ENCODE measurements at regions not wholly inside any gene's neighbourhood (a gene's known extent, or its start where the extent isn't known, plus 50 kb on each side); places are given as distances from the start of the nearest gene placed in this dataset.

- no peaks in the 10 kb centered on the region for H3K4me1 Mint-ChIP-seq
- H3K27ac ChIP-seq (ENCODE audit: insufficient read depth, low read length, poor library complexity, severe bottlenecking) = no peak overlapping the region
Observed at GRCh38 chr6:126824226-126824625, 294.2 kb upstream of the RSPO3 start.

GRCh38 chr6:126824815-126825214 lies 293.7 kb upstream of the RSPO3 start:
- H3K27ac ChIP-seq (ENCODE audit: insufficient read depth, low read length, poor library complexity, severe bottlenecking) = no peak overlapping the region
- Mint-ChIP-seq H3K9me3 (no peaks in the 10 kb centered on the region), H3K36me3 (no peaks in the 10 kb centered on the region), H3K27me3 (no peaks in the 10 kb centered on the region), H3K27ac (no peak overlapping the region), H3K4me1 (no peaks in the 10 kb centered on the region), H3K4me3 (no peak overlapping the region)
- H3K9me3 ChIP-seq (ENCODE audit: control insufficient read depth in 2 of 2, low read length in 2 of 2) = no peaks in the 10 kb centered on the region
- no peaks in the 10 kb centered on the region for H3K27me3 ChIP-seq (ENCODE audit: control insufficient read depth, insufficient read depth, low read length)
- H3K4me1 ChIP-seq (ENCODE audit: control insufficient read depth, insufficient read depth, low read length, poor library complexity, severe bottlenecking) = no peaks in the 10 kb centered on the region
- DNase-seq (no peak), ATAC-seq (ENCODE audit: low read depth in 2 of 2) (no peak)
- H3K36me3 ChIP-seq (ENCODE audit: control insufficient read depth, insufficient read depth, low read length) = no peaks in the 10 kb centered on the region
- no peak overlapping the region for H3K4me3 ChIP-seq (ENCODE audit: low read depth, low read length)

More at GRCh38 chr6:126824226-126824625, 294.2 kb upstream of the RSPO3 start:
- H3K9me3 ChIP-seq (ENCODE audit: control insufficient read depth in 2 of 2, low read length in 2 of 2) = no peaks in the 10 kb centered on the region
- DNase-seq (no peak), ATAC-seq (ENCODE audit: low read depth in 2 of 2) (no peak)
- no peaks in the 10 kb centered on the region for H3K36me3 Mint-ChIP-seq
- H3K27ac Mint-ChIP-seq = no peak overlapping the region
- no peaks in the 10 kb centered on the region for H3K9me3 Mint-ChIP-seq
- no peaks in the 10 kb centered on the region for H3K27me3 ChIP-seq (ENCODE audit: control insufficient read depth, insufficient read depth, low read length)
- H3K4me1 ChIP-seq (ENCODE audit: control insufficient read depth, insufficient read depth, low read length, poor library complexity, severe bottlenecking) = no peaks in the 10 kb centered on the region
- H3K4me3 ChIP-seq (ENCODE audit: low read depth, low read length) = no peak overlapping the region
- H3K36me3 ChIP-seq (ENCODE audit: control insufficient read depth, insufficient read depth, low read length) = no peaks in the 10 kb centered on the region
- H3K27me3 Mint-ChIP-seq = no peaks in the 10 kb centered on the region
- H3K4me3 Mint-ChIP-seq = no peak overlapping the region

- Histone ChIP-seq H3K27me3 (ENCODE audit: control insufficient read depth, insufficient read depth, low read length) (no peaks in the 10 kb centered on the region), H3K9me3 (ENCODE audit: control insufficient read depth in 2 of 2, low read length in 2 of 2) (no peaks in the 10 kb centered on the region), H3K4me1 (ENCODE audit: control insufficient read depth, insufficient read depth, low read length, poor library complexity, severe bottlenecking) (no peaks in the 10 kb centered on the region), H3K36me3 (ENCODE audit: control insufficient read depth, insufficient read depth, low read length) (no peaks in the 10 kb centered on the region), H3K4me3 (ENCODE audit: low read depth, low read length) (no peak overlapping the region), H3K27ac (ENCODE audit: insufficient read depth, low read length, poor library complexity, severe bottlenecking) (no peak overlapping the region)
- Mint-ChIP-seq H3K9me3 (no peaks in the 10 kb centered on the region), H3K36me3 (no peaks in the 10 kb centered on the region), H3K4me1 (no peaks in the 10 kb centered on the region), H3K4me3 (no peak overlapping the region), H3K27me3 (no peaks in the 10 kb centered on the region), H3K27ac (no peak overlapping the region)
- ATAC-seq (ENCODE audit: low read depth in 2 of 2) (no peak), DNase-seq (no peak)
Observed at GRCh38 chr6:126826166-126826714, 292.2 kb upstream of the RSPO3 start.

GRCh38 chr6:126831461-126831860 lies 287.0 kb upstream of the RSPO3 start:
- H3K36me3 Mint-ChIP-seq = no peaks in the 10 kb centered on the region
- H3K4me1 Mint-ChIP-seq = no peaks in the 10 kb centered on the region
- H3K27ac Mint-ChIP-seq = no peak overlapping the region
- no peak overlapping the region for H3K4me3 Mint-ChIP-seq
- peaks cover 0 to 4% (median 0%) of the 10 kb centered on the region in 7 donors for H3K9me3 Mint-ChIP-seq
- DNase-seq = no peak
- H3K4me1 ChIP-seq (ENCODE audit: control insufficient read depth, insufficient read depth, low read length, poor library complexity, severe bottlenecking) = no peaks in the 10 kb centered on the region
- no peaks in the 10 kb centered on the region for H3K27me3 ChIP-seq (ENCODE audit: control insufficient read depth, insufficient read depth, low read length)
- H3K4me3 ChIP-seq (ENCODE audit: low read depth, low read length) = no peak overlapping the region
- no peaks in the 10 kb centered on the region for H3K36me3 ChIP-seq (ENCODE audit: control insufficient read depth, insufficient read depth, low read length)
- no peak for ATAC-seq (ENCODE audit: low read depth in 2 of 2)
- H3K27me3 Mint-ChIP-seq = peaks cover 5% of the 10 kb centered on the region
- no peak overlapping the region for H3K27ac ChIP-seq (ENCODE audit: insufficient read depth, low read length, poor library complexity, severe bottlenecking)
- H3K9me3 ChIP-seq (ENCODE audit: control insufficient read depth in 2 of 2, low read length in 2 of 2) = no peaks in the 10 kb centered on the region

GRCh38 chr6:126842769-126843168 lies 275.7 kb upstream of the RSPO3 start:
- no peak overlapping the region for H3K27ac Mint-ChIP-seq
- no peaks in the 10 kb centered on the region for H3K36me3 Mint-ChIP-seq
- no peaks in the 10 kb centered on the region for H3K27me3 Mint-ChIP-seq
- no peaks in the 10 kb centered on the region for H3K27me3 ChIP-seq (ENCODE audit: control insufficient read depth, insufficient read depth, low read length)
- peaks cover 0 to 3% (median 0%) of the 10 kb centered on the region in 7 donors for H3K9me3 Mint-ChIP-seq
- no peak overlapping the region for H3K4me3 ChIP-seq (ENCODE audit: low read depth, low read length)
- DNase-seq (no peak), ATAC-seq (ENCODE audit: low read depth in 2 of 2) (no peak)
- no peak overlapping the region for H3K4me3 Mint-ChIP-seq
- no peak overlapping the region for H3K27ac ChIP-seq (ENCODE audit: insufficient read depth, low read length, poor library complexity, severe bottlenecking)
- no peaks in the 10 kb centered on the region for H3K9me3 ChIP-seq (ENCODE audit: control insufficient read depth in 2 of 2, low read length in 2 of 2)
- H3K4me1 Mint-ChIP-seq = no peaks in the 10 kb centered on the region
- H3K36me3 ChIP-seq (ENCODE audit: control insufficient read depth, insufficient read depth, low read length) = no peaks in the 10 kb centered on the region
- H3K4me1 ChIP-seq (ENCODE audit: control insufficient read depth, insufficient read depth, low read length, poor library complexity, severe bottlenecking) = no peaks in the 10 kb centered on the region

- no peaks in the 10 kb centered on the region for H3K27me3 Mint-ChIP-seq
- no peak overlapping the region for H3K27ac Mint-ChIP-seq
- H3K36me3 Mint-ChIP-seq = no peaks in the 10 kb centered on the region
- Histone ChIP-seq H3K27me3 (ENCODE audit: control insufficient read depth, insufficient read depth, low read length) (no peaks in the 10 kb centered on the region), H3K9me3 (ENCODE audit: control insufficient read depth in 2 of 2, low read length in 2 of 2) (no peaks in the 10 kb centered on the region), H3K4me3 (ENCODE audit: low read depth, low read length) (no peak overlapping the region), H3K36me3 (ENCODE audit: control insufficient read depth, insufficient read depth, low read length) (no peaks in the 10 kb centered on the region), H3K27ac (ENCODE audit: insufficient read depth, low read length, poor library complexity, severe bottlenecking) (no peak overlapping the region), H3K4me1 (ENCODE audit: control insufficient read depth, insufficient read depth, low read length, poor library complexity, severe bottlenecking) (no peaks in the 10 kb centered on the region)
- H3K4me1 Mint-ChIP-seq = no peaks in the 10 kb centered on the region
- DNase-seq = no peak
- no peak overlapping the region for H3K4me3 Mint-ChIP-seq
- ATAC-seq (ENCODE audit: low read depth in 2 of 2) = no peak
- peaks cover 0 to 3% (median under 1%) of the 10 kb centered on the region in 7 donors for H3K9me3 Mint-ChIP-seq
Observed at GRCh38 chr6:126848119-126848518, 270.4 kb upstream of the RSPO3 start.

GRCh38 chr6:126867641-126868040 lies 250.8 kb upstream of the RSPO3 start:
- Mint-ChIP-seq H3K9me3 (peaks cover 0 to 6% (median 2%) of the 10 kb centered on the region in 7 donors), H3K4me3 (no peak overlapping the region), H3K4me1 (no peaks in the 10 kb centered on the region), H3K27me3 (no peaks in the 10 kb centered on the region), H3K36me3 (no peaks in the 10 kb centered on the region), H3K27ac (no peak overlapping the region)
- DNase-seq (no peak), ATAC-seq (ENCODE audit: low read depth in 2 of 2) (no peak)
- Histone ChIP-seq H3K9me3 (ENCODE audit: control insufficient read depth in 2 of 2, low read length in 2 of 2) (no peaks in the 10 kb centered on the region), H3K27me3 (ENCODE audit: control insufficient read depth, insufficient read depth, low read length) (no peaks in the 10 kb centered on the region), H3K4me3 (ENCODE audit: low read depth, low read length) (no peak overlapping the region), H3K36me3 (ENCODE audit: control insufficient read depth, insufficient read depth, low read length) (no peaks in the 10 kb centered on the region), H3K4me1 (ENCODE audit: control insufficient read depth, insufficient read depth, low read length, poor library complexity, severe bottlenecking) (no peaks in the 10 kb centered on the region), H3K27ac (ENCODE audit: insufficient read depth, low read length, poor library complexity, severe bottlenecking) (no peak overlapping the region)

GRCh38 chr6:126873351-126873750 lies 245.1 kb upstream of the RSPO3 start:
- DNase-seq (no peak), ATAC-seq (ENCODE audit: low read depth in 2 of 2) (no peak)
- Histone ChIP-seq H3K9me3 (ENCODE audit: control insufficient read depth in 2 of 2, low read length in 2 of 2) (no peaks in the 10 kb centered on the region), H3K4me3 (ENCODE audit: low read depth, low read length) (no peak overlapping the region), H3K27ac (ENCODE audit: insufficient read depth, low read length, poor library complexity, severe bottlenecking) (no peak overlapping the region), H3K27me3 (ENCODE audit: control insufficient read depth, insufficient read depth, low read length) (no peaks in the 10 kb centered on the region), H3K4me1 (ENCODE audit: control insufficient read depth, insufficient read depth, low read length, poor library complexity, severe bottlenecking) (no peaks in the 10 kb centered on the region), H3K36me3 (ENCODE audit: control insufficient read depth, insufficient read depth, low read length) (no peaks in the 10 kb centered on the region)
- Mint-ChIP-seq H3K27me3 (no peaks in the 10 kb centered on the region), H3K27ac (no peak overlapping the region), H3K36me3 (no peaks in the 10 kb centered on the region), H3K4me1 (no peaks in the 10 kb centered on the region), H3K9me3 (no peaks in the 10 kb centered on the region), H3K4me3 (no peak overlapping the region)
